T-helper 17 cell (primary cell): ENCODE measurements at regions not wholly inside any gene's neighbourhood (a gene's known extent, or its start where the extent isn't known, plus 50 kb on each side); places are given as distances from the start of the nearest gene placed in this dataset.

Source experiments
- ATAC-seq: fragments of 150-1000 bp; cut with Tn5 transposase; 2 replicates; pipeline ENCODE4 v1.10.0; 2021; ENCODE audit warnings: mild to moderate bottlenecking, moderate library complexity
- DNase-seq, 3 donors: peaks; one replicate each; pipeline versions ENCODE4 v3.0.0 to v3.0.0-alpha.2; 2020 to 2021
- H3K9me3 ChIP-seq: one replicate; pipeline ENCODE4 v1.7.0; 2013; ENCODE audit warnings: low read length, mild to moderate bottlenecking; ENCODE audit not compliant: control insufficient read depth, poor library complexity, severe bottlenecking
- H3K27ac Mint-ChIP-seq: one replicate; pipeline ENCODE4 v1.8.0; 2022; ENCODE audit warnings: mild to moderate bottlenecking, moderate library complexity, mixed read lengths
- H3K27me3 Mint-ChIP-seq: one replicate; pipeline ENCODE4 v1.8.0; 2022; ENCODE audit warnings: mixed read lengths
- H3K36me3 Mint-ChIP-seq: one replicate; pipeline ENCODE4 v1.8.0; 2022; ENCODE audit warnings: low read depth, mixed read lengths
- H3K4me1 Mint-ChIP-seq: one replicate; pipeline ENCODE4 v1.8.0; 2022; ENCODE audit warnings: mild to moderate bottlenecking, mixed read lengths
- H3K4me3 Mint-ChIP-seq: one replicate; pipeline ENCODE4 v1.8.0; 2022; ENCODE audit warnings: mild to moderate bottlenecking, moderate library complexity, mixed read lengths

- H3K4me3 Mint-ChIP-seq: no peak overlapping the region
- peaks cover 7% of the 10 kb centered on the region for H3K27me3 Mint-ChIP-seq
- H3K9me3 ChIP-seq: no peaks in the 10 kb centered on the region
- no peaks in the 10 kb centered on the region for H3K36me3 Mint-ChIP-seq
- no peaks in the 10 kb centered on the region for H3K4me1 Mint-ChIP-seq
- H3K27ac Mint-ChIP-seq: no peak overlapping the region
- ATAC-seq (no peak), DNase-seq (no peak)
Measured at GRCh38 chr14:58807191-58807590, 169.4 kb downstream of the DACT1 start.

DNA sequence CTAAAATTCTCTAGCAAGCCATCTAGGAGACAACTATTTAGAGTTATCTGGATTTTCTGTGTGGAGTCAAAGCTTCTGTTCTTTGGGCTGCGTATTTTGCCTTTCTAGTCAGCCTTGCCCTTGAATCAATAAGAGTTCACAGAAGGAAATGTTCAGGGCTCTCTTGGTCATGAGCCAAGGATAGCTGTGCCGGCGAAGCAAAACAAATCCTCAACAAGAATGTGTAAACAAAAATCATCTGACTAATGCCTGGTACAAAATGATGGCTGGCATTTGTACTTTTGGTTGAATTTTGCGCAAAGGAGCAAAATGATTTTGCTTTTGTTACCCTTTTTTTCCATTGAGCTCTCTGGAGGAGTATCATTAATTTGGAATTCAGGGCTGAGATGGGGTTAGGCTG, 171.1 kb downstream of the DACT1 start:
- no peak overlapping the region for H3K4me3 Mint-ChIP-seq
- H3K9me3 ChIP-seq: no peaks in the 10 kb centered on the region
- no peaks in the 10 kb centered on the region for H3K36me3 Mint-ChIP-seq
- H3K27ac Mint-ChIP-seq: no peak overlapping the region
- peaks cover 7% of the 10 kb centered on the region for H3K27me3 Mint-ChIP-seq
- no peaks in the 10 kb centered on the region for H3K4me1 Mint-ChIP-seq
- DNase-seq (no peak), ATAC-seq (no peak)

DNA sequence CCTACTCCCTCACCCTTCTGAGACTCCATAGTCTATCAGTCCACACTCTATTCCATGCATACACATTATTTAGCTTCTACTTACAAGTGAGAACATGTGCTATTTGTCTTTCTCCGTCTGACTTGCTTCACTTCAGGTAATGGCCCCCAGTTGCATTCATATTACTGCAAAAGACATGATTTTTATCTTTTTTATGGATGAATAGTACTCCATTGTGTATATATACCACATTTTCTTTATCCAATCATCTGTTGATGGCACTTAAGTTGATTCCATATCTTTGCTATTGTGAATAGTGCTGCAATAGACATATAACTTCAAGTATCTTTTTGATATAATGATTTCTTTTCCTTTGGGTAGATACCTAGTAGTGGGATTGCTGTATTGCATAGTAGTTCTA, 171.8 kb downstream of the DACT1 start:
- H3K4me1 Mint-ChIP-seq: no peaks in the 10 kb centered on the region
- no peaks in the 10 kb centered on the region for H3K9me3 ChIP-seq
- peaks cover 7% of the 10 kb centered on the region for H3K27me3 Mint-ChIP-seq
- ATAC-seq (no peak), DNase-seq (no peak)
- no peak overlapping the region for H3K27ac Mint-ChIP-seq
- H3K4me3 Mint-ChIP-seq: no peak overlapping the region
- no peaks in the 10 kb centered on the region for H3K36me3 Mint-ChIP-seq

- ATAC-seq (no peak), DNase-seq (no peak)
- Mint-ChIP-seq H3K36me3 (no peaks in the 10 kb centered on the region), H3K27ac (no peak overlapping the region), H3K4me1 (no peaks in the 10 kb centered on the region), H3K27me3 (peaks cover 7% of the 10 kb centered on the region), H3K4me3 (no peak overlapping the region)
- no peaks in the 10 kb centered on the region for H3K9me3 ChIP-seq
Measured at GRCh38 chr14:58812050-58812910, 174.5 kb downstream of the DACT1 start.

DNA sequence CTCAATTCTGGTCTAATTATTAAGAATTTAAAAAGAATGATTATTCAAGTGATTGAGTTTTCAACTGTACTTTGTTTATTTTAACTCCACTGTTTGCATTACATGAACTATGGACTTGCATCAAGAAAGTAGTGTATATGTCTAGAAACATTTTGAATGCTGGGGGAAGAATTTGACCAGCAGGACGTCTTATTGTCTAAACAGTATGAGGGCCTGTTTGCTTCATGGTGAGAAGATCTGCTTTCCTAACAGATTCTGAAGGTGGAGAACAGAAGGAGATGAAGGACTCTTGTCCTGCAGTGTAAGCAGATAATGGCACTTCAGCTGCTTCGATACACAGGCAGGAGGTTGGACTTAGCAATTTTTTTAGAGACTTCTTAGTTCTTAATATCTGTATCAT, 176.0 kb downstream of the DACT1 start:
- no peaks in the 10 kb centered on the region for H3K9me3 ChIP-seq
- peaks cover 15% of the 10 kb centered on the region for H3K27me3 Mint-ChIP-seq
- DNase-seq: no peak
- no peak for ATAC-seq
- no peaks in the 10 kb centered on the region for H3K4me1 Mint-ChIP-seq
- no peaks in the 10 kb centered on the region for H3K36me3 Mint-ChIP-seq
- no peak overlapping the region for H3K4me3 Mint-ChIP-seq
- no peak overlapping the region for H3K27ac Mint-ChIP-seq

- DNase-seq (no peak), ATAC-seq (no peak)
- H3K9me3 ChIP-seq: no peaks in the 10 kb centered on the region
- H3K4me1 Mint-ChIP-seq: no peaks in the 10 kb centered on the region
- no peak overlapping the region for H3K4me3 Mint-ChIP-seq
- peaks cover 15% of the 10 kb centered on the region for H3K27me3 Mint-ChIP-seq
- no peak overlapping the region for H3K27ac Mint-ChIP-seq
- H3K36me3 Mint-ChIP-seq: no peaks in the 10 kb centered on the region
Measured at GRCh38 chr14:58814466-58814865, 176.7 kb downstream of the DACT1 start.

DNA sequence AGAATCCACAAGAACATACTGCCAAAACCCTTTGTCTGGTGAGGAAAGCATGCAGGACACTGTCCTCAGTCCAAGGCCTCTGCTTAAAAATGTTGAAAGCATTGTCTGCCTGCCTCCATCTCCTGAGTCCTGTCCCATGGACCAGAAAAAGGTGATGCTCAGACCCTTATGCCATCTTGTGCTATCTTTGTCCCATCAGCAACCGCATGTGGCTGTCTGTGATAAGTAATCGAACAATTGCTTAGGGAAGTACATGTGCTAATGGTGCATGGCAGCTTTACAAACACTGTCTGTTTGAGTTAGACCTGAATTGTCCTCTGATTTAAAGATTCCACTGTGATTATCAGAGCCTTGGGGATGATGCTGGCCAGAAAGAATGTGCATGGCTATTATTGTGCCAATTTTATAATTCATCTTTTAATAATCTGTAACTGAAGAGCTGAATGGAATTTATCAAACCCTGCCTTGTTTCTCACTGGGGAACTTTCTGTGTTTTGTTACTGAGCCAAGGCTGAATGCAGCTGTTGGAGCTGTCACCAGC, 177.5 kb downstream of the DACT1 start:
- ATAC-seq: no peak
- Mint-ChIP-seq H3K27me3 (peaks cover 15% of the 10 kb centered on the region), H3K4me3 (no peak overlapping the region), H3K36me3 (no peaks in the 10 kb centered on the region), H3K4me1 (no peaks in the 10 kb centered on the region), H3K27ac (no peak overlapping the region)
- H3K9me3 ChIP-seq: no peaks in the 10 kb centered on the region
- DNase-seq: no peak

- no peaks in the 10 kb centered on the region for H3K9me3 ChIP-seq
- no peak for DNase-seq
- H3K36me3 Mint-ChIP-seq: no peaks in the 10 kb centered on the region
- no peak for ATAC-seq
- peaks cover 15% of the 10 kb centered on the region for H3K27me3 Mint-ChIP-seq
- H3K4me1 Mint-ChIP-seq: no peaks in the 10 kb centered on the region
- no peak overlapping the region for H3K4me3 Mint-ChIP-seq
- no peak overlapping the region for H3K27ac Mint-ChIP-seq
Measured at GRCh38 chr14:58815794-58816193, 178.0 kb downstream of the DACT1 start.

DNA sequence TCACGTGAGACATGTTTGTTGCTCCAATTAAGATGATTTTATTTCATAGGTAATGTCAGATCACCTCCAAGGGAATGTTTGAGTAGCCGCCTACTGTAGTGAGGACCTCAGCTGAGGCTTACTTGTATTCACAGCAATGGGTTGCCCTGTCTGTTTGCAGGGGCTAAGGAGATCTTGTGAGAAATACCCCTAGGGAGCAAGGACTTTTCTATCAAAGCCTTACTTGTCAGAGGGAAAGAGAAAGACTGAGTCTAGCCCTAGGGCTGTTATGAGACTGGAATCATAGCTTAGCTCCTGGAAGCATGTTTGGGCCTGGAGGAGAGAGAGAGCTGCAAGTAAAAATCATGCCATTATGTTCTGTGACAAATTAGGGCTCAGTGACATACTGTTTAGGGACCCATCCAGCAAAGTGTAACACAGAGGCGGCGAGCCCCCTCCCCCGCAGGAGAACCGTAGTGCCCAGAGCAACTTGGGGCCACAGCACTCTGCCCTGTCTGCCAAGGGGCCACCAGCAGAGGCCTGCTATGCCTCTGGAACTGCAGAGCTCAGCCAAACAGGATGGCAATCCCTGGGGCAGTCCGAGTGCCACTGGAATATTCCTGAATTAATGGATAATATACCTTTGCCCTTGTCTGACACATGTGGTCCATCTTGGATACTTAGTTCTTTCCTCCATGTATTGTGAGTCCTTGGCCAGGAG, 178.8 kb downstream of the DACT1 start:
- Mint-ChIP-seq H3K36me3 (no peaks in the 10 kb centered on the region), H3K4me1 (no peaks in the 10 kb centered on the region), H3K4me3 (no peak overlapping the region), H3K27me3 (peaks cover 9% of the 10 kb centered on the region), H3K27ac (no peak overlapping the region)
- DNase-seq (no peak), ATAC-seq (no peak)
- no peaks in the 10 kb centered on the region for H3K9me3 ChIP-seq

- H3K27me3 Mint-ChIP-seq: peaks cover 9% of the 10 kb centered on the region
- H3K4me1 Mint-ChIP-seq: no peaks in the 10 kb centered on the region
- H3K4me3 Mint-ChIP-seq: no peak overlapping the region
- H3K27ac Mint-ChIP-seq: no peak overlapping the region
- no peak for DNase-seq
- no peaks in the 10 kb centered on the region for H3K9me3 ChIP-seq
- ATAC-seq: no peak
- H3K36me3 Mint-ChIP-seq: no peaks in the 10 kb centered on the region
Measured at GRCh38 chr14:58817846-58818245, 180.1 kb downstream of the DACT1 start.

DNA sequence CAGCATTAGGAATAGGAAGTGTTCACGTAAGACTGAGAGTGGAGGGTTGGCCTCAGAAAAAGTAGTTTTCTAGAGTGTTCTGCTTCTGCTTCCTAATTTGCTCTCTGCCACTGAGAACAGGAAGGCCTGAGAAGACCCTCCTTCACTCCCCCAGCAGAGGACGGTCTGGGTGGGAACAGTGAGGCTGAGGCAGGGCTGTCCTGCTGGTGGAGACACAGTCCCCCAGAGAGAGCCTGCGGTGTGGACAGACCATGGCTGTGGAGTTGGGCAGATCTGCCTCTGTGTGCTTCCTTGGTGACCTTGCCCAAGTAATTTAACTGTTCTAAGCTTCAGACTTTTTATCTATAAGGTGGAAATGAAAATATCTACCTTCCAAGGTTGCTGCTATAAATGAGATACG, 182.3 kb downstream of the DACT1 start:
- H3K4me3 Mint-ChIP-seq: no peak overlapping the region
- no peak for DNase-seq
- ATAC-seq: no peak
- no peaks in the 10 kb centered on the region for H3K36me3 Mint-ChIP-seq
- H3K9me3 ChIP-seq: no peaks in the 10 kb centered on the region
- H3K4me1 Mint-ChIP-seq: no peaks in the 10 kb centered on the region
- H3K27ac Mint-ChIP-seq: no peak overlapping the region
- H3K27me3 Mint-ChIP-seq: peaks cover 9% of the 10 kb centered on the region

- ATAC-seq (no peak), DNase-seq (no peak)
- no peak overlapping the region for H3K4me3 Mint-ChIP-seq
- H3K9me3 ChIP-seq: no peaks in the 10 kb centered on the region
- no peaks in the 10 kb centered on the region for H3K4me1 Mint-ChIP-seq
- no peak overlapping the region for H3K27ac Mint-ChIP-seq
- H3K27me3 Mint-ChIP-seq: peaks cover 9% of the 10 kb centered on the region
- H3K36me3 Mint-ChIP-seq: no peaks in the 10 kb centered on the region
Measured at GRCh38 chr14:58821421-58821820, 183.7 kb downstream of the DACT1 start.

GRCh38 chr14:58822856-58823255, 185.1 kb downstream of the DACT1 start:
- no peak for ATAC-seq
- no peaks in the 10 kb centered on the region for H3K36me3 Mint-ChIP-seq
- no peaks in the 10 kb centered on the region for H3K9me3 ChIP-seq
- H3K4me3 Mint-ChIP-seq: no peak overlapping the region
- no peak overlapping the region for H3K27ac Mint-ChIP-seq
- no peak for DNase-seq
- peaks cover 9% of the 10 kb centered on the region for H3K27me3 Mint-ChIP-seq
- H3K4me1 Mint-ChIP-seq: no peaks in the 10 kb centered on the region
